ENCODE measurements at regions not wholly inside any gene's neighbourhood (a gene's known extent, or its start where the extent isn't known, plus 50 kb on each side); places are given as distances from the start of the nearest gene placed in this dataset.

DNA sequence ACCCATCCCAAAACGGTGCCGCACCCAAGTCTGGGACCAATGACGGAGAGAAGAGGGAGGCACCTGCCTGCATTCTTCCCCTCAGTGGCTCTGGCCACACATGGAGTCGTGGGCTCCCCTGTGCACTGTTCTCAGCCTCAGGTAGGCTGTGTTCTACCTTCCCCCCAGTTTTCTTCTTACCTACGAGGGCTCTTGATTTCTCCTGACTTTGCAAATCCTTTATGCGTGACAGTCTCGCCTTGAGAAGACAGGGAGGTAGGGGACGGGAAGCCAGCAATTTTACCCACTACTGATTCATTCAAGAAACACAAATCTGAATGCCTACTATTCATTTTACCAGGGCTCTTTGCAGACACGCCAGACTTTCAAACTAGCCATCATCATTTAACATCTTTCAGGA, 261.3 kb upstream of the NSMCE3 start:
- Histone ChIP-seq H3K4me2 (ENCODE audit: insufficient read depth, low read length) (no peak overlapping the region), H3K4me3 (ENCODE audit: low read depth in 1 of 2, low read length in 2 of 2) (no peak overlapping the region), H3K27me3 (ENCODE audit: insufficient read depth, low read length, poor library complexity) (no peaks in the 10 kb centered on the region), H3K9ac (ENCODE audit: low read depth, low read length) (no peak overlapping the region), H3K27ac (ENCODE audit: low read length) (no peak overlapping the region), H3K4me1 (ENCODE audit: insufficient read depth, low read length) (no peaks in the 10 kb centered on the region), H4K20me1 (ENCODE audit: insufficient read depth, low read length) (no peaks in the 10 kb centered on the region), H3K79me2 (ENCODE audit: insufficient read depth, low read length) (no peaks in the 10 kb centered on the region), H2AFZ (ENCODE audit: low read depth, low read length) (no peak overlapping the region), H3K9me3 (ENCODE audit: insufficient read depth, low read length, severe bottlenecking) (no peaks in the 10 kb centered on the region), H3K36me3 (ENCODE audit: insufficient read depth, low read length) (no peaks in the 10 kb centered on the region)
- TF ChIP-seq, protein P1, sequence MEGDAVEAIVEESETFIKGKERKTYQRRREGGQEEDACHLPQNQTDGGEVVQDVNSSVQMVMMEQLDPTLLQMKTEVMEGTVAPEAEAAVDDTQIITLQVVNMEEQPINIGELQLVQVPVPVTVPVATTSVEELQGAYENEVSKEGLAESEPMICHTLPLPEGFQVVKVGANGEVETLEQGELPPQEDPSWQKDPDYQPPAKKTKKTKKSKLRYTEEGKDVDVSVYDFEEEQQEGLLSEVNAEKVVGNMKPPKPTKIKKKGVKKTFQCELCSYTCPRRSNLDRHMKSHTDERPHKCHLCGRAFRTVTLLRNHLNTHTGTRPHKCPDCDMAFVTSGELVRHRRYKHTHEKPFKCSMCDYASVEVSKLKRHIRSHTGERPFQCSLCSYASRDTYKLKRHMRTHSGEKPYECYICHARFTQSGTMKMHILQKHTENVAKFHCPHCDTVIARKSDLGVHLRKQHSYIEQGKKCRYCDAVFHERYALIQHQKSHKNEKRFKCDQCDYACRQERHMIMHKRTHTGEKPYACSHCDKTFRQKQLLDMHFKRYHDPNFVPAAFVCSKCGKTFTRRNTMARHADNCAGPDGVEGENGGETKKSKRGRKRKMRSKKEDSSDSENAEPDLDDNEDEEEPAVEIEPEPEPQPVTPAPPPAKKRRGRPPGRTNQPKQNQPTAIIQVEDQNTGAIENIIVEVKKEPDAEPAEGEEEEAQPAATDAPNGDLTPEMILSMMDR (IDR thresholded peaks at IDR 0.05; ENCODE audit: borderline replicate concordance, extremely low read depth, low read length, poor library complexity, severe bottlenecking), result no peak
- TF ChIP-seq EZH2 (IDR thresholded peaks at IDR 0.05; ENCODE audit: borderline replicate concordance, low read depth, low read length, severe bottlenecking), result no peak
- DNase-seq (no peak), ATAC-seq (ENCODE audit: insufficient read depth, low read depth) (no peak)

GRCh38 chr15:29529043-29529442, 259.4 kb upstream of the NSMCE3 start:
- H3K9ac ChIP-seq (ENCODE audit: low read depth, low read length), result no peak overlapping the region
- H3K27me3 ChIP-seq (ENCODE audit: insufficient read depth, low read length, poor library complexity), result no peaks in the 10 kb centered on the region
- ATAC-seq (ENCODE audit: insufficient read depth, low read depth) (no peak), DNase-seq (no peak)
- H2AFZ ChIP-seq (ENCODE audit: low read depth, low read length), result no peak overlapping the region
- no peak for TF ChIP-seq EZH2 (IDR thresholded peaks at IDR 0.05; ENCODE audit: borderline replicate concordance, low read depth, low read length, severe bottlenecking)
- TF ChIP-seq, protein P1 (IDR thresholded peaks at IDR 0.05; ENCODE audit: borderline replicate concordance, extremely low read depth, low read length, poor library complexity, severe bottlenecking), result no peak
- no peaks in the 10 kb centered on the region for H3K9me3 ChIP-seq (ENCODE audit: insufficient read depth, low read length, severe bottlenecking)
- no peak overlapping the region for H3K27ac ChIP-seq (ENCODE audit: low read length)
- no peaks in the 10 kb centered on the region for H3K79me2 ChIP-seq (ENCODE audit: insufficient read depth, low read length)
- no peaks in the 10 kb centered on the region for H3K36me3 ChIP-seq (ENCODE audit: insufficient read depth, low read length)
- H3K4me1 ChIP-seq (ENCODE audit: insufficient read depth, low read length), result no peaks in the 10 kb centered on the region
- H3K4me2 ChIP-seq (ENCODE audit: insufficient read depth, low read length), result no peak overlapping the region
- H4K20me1 ChIP-seq (ENCODE audit: insufficient read depth, low read length), result no peaks in the 10 kb centered on the region
- H3K4me3 ChIP-seq (ENCODE audit: low read depth in 1 of 2, low read length in 2 of 2), result no peak overlapping the region

GRCh38 chr15:29528276-29528675, 258.7 kb upstream of the NSMCE3 start:
- Histone ChIP-seq H3K27me3 (ENCODE audit: insufficient read depth, low read length, poor library complexity) (no peaks in the 10 kb centered on the region), H3K4me2 (ENCODE audit: insufficient read depth, low read length) (no peak overlapping the region), H3K9ac (ENCODE audit: low read depth, low read length) (no peak overlapping the region), H3K27ac (ENCODE audit: low read length) (no peak overlapping the region), H2AFZ (ENCODE audit: low read depth, low read length) (no peak overlapping the region), H3K79me2 (ENCODE audit: insufficient read depth, low read length) (no peaks in the 10 kb centered on the region), H3K9me3 (ENCODE audit: insufficient read depth, low read length, severe bottlenecking) (no peaks in the 10 kb centered on the region), H3K4me3 (ENCODE audit: low read depth in 1 of 2, low read length in 2 of 2) (no peak overlapping the region), H3K36me3 (ENCODE audit: insufficient read depth, low read length) (no peaks in the 10 kb centered on the region), H3K4me1 (ENCODE audit: insufficient read depth, low read length) (no peaks in the 10 kb centered on the region), H4K20me1 (ENCODE audit: insufficient read depth, low read length) (no peaks in the 10 kb centered on the region)
- DNase-seq (no peak), ATAC-seq (ENCODE audit: insufficient read depth, low read depth) (no peak)
- TF ChIP-seq EZH2 (IDR thresholded peaks at IDR 0.05; ENCODE audit: borderline replicate concordance, low read depth, low read length, severe bottlenecking), result no peak
- TF ChIP-seq, protein P1 (IDR thresholded peaks at IDR 0.05; ENCODE audit: borderline replicate concordance, extremely low read depth, low read length, poor library complexity, severe bottlenecking), result no peak

DNA sequence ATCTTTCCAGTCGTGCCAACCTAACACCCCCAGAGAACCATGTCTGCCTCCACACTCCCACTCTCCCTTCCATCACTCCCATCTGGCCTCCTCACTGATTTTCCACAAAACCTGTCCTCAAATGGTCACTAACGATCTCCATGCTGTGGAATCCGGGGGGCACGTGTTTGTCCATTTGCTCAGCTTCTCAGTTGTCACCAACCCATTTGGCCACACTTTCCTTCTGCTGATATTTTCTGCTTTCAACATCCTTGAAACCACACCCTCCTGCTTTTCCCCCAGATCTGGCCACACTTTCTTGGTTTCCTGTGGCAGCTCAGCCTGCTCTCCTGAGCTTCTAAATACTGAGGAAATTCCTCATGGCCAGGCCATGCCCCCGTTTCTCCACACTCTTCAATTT, 257.2 kb upstream of the NSMCE3 start:
- no peak for ATAC-seq (ENCODE audit: insufficient read depth, low read depth)
- H3K4me3 ChIP-seq (ENCODE audit: low read depth in 1 of 2, low read length in 2 of 2), result no peak overlapping the region
- H4K20me1 ChIP-seq (ENCODE audit: insufficient read depth, low read length), result no peaks in the 10 kb centered on the region
- H3K36me3 ChIP-seq (ENCODE audit: insufficient read depth, low read length), result no peaks in the 10 kb centered on the region
- H3K4me2 ChIP-seq (ENCODE audit: insufficient read depth, low read length), result no peak overlapping the region
- no peak for DNase-seq
- no peak overlapping the region for H3K9ac ChIP-seq (ENCODE audit: low read depth, low read length)
- H3K9me3 ChIP-seq (ENCODE audit: insufficient read depth, low read length, severe bottlenecking), result no peaks in the 10 kb centered on the region
- no peak overlapping the region for H2AFZ ChIP-seq (ENCODE audit: low read depth, low read length)
- H3K27me3 ChIP-seq (ENCODE audit: insufficient read depth, low read length, poor library complexity), result no peaks in the 10 kb centered on the region
- H3K4me1 ChIP-seq (ENCODE audit: insufficient read depth, low read length), result no peaks in the 10 kb centered on the region
- no peak overlapping the region for H3K27ac ChIP-seq (ENCODE audit: low read length)
- no peaks in the 10 kb centered on the region for H3K79me2 ChIP-seq (ENCODE audit: insufficient read depth, low read length)
- TF ChIP-seq EZH2 (IDR thresholded peaks at IDR 0.05; ENCODE audit: borderline replicate concordance, low read depth, low read length, severe bottlenecking), result no peak
- TF ChIP-seq, protein P1 (IDR thresholded peaks at IDR 0.05; ENCODE audit: borderline replicate concordance, extremely low read depth, low read length, poor library complexity, severe bottlenecking), result no peak
